ENCODE measurements at regions not wholly inside any gene's neighbourhood (a gene's known extent, or its start where the extent isn't known, plus 50 kb on each side); places are given as distances from the start of the nearest gene placed in this dataset.

DNA sequence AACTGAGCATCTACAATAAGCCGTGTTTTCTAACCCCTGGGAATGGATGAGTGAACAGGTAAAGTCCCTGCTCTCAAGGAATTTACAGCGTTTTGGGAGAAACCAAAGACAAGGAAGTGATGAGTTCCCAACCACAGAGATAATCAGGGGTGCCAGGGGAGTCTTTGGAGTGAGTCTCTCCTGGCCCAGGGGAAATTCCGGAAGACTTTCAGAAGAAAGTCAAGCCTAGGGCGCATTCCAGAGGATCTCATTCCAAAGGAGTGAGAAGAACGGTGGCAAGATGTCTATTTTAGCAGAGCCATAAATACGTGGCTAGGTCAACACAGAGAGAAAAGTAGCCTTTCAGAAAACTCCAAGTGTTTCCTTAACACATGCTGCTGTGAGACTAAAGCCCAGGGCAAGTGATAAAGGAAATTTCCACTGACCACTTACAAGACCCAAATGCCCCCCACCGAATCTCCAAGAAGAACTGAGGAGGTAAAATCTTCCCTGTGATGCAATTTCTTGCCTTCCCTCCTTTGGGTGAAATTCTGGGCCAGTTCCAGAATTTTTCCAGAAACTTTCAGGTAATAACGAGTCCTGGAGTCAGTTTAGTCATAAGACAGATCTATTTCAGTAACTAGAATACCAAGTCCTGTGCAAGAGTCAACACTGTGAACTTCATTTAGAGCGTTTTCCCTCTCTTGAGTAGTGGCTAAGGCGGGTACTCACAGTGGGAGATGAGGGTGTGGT lies 437.4 kb downstream of the NR2F2 start:
- H3K27ac ChIP-seq (ENCODE audit: low read depth, low read length): no peak overlapping the region
- H3K9me3 ChIP-seq (ENCODE audit: insufficient read depth, low read depth, low read length): no peaks in the 10 kb centered on the region
- WGBS: 78% methylated on average over 10 of the region's 10 CpGs

GRCh38 chr15:96768435-96768789 lies 437.9 kb downstream of the NR2F2 start:
- H3K4me1 ChIP-seq (ENCODE audit: insufficient read depth, low read length): 0 out of 2 replicates have a peak, but pooled peaks cover 3% of the 10 kb centered on the region
- no peaks in the 10 kb centered on the region for H3K9me3 ChIP-seq (ENCODE audit: insufficient read depth, low read depth, low read length)
- H3K36me3 ChIP-seq (ENCODE audit: insufficient read depth, low read length): no peaks in the 10 kb centered on the region
- WGBS: 79% methylated on average over 5 of the region's 5 CpGs
- H3K9ac ChIP-seq (ENCODE audit: low read depth, low read length): no peak overlapping the region
- H3K4me3 ChIP-seq (ENCODE audit: low read length): no peak overlapping the region
- H3K27ac ChIP-seq (ENCODE audit: low read depth, low read length): no peak overlapping the region
- H3K27me3 ChIP-seq (ENCODE audit: insufficient read depth, low read length): no peaks in the 10 kb centered on the region

More for the DNA sequence above, 437.4 kb downstream of the NR2F2 start:
- Histone ChIP-seq H3K4me1 (ENCODE audit: insufficient read depth, low read length) (0 out of 2 replicates have a peak, but pooled peaks cover 3% of the 10 kb centered on the region), H3K36me3 (ENCODE audit: insufficient read depth, low read length) (no peaks in the 10 kb centered on the region), H3K9ac (ENCODE audit: low read depth, low read length) (no peak overlapping the region), H3K4me3 (ENCODE audit: low read length) (no peak overlapping the region), H3K27me3 (ENCODE audit: insufficient read depth, low read length) (no peaks in the 10 kb centered on the region)

DNA sequence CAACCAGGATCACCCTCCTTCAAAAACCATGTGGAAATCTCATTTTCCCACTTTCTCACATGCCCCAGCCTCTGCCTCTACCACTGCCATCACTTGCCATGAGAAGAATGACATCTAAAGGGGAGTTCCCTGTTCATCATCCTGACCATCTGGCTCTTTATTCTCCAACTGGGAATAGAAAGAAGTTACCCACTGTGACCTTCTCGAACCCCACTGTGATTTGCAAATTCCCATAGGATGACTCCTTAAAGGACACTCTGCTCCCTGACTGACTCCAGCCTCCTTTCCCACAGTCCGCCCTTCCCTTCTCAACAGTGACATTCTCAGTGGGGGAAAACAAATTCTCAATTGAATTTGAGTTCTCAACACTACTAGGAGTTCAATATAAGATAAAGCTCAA lies 440.5 kb downstream of the NR2F2 start:
- Histone ChIP-seq H3K9me3 (ENCODE audit: insufficient read depth, low read depth, low read length) (no peaks in the 10 kb centered on the region), H3K4me1 (ENCODE audit: insufficient read depth, low read length) (0 out of 2 replicates have a peak, but pooled peaks cover 7% of the 10 kb centered on the region), H3K9ac (ENCODE audit: low read depth, low read length) (no peak overlapping the region), H3K4me3 (ENCODE audit: low read length) (no peak overlapping the region), H3K36me3 (ENCODE audit: insufficient read depth, low read length) (no peaks in the 10 kb centered on the region), H3K27me3 (ENCODE audit: insufficient read depth, low read length) (no peaks in the 10 kb centered on the region), H3K27ac (ENCODE audit: low read depth, low read length) (no peak overlapping the region)
- 67% methylated on average over 2 of the region's 2 CpGs for WGBS

- H3K9ac ChIP-seq (ENCODE audit: low read depth, low read length): no peak overlapping the region
- H3K36me3 ChIP-seq (ENCODE audit: insufficient read depth, low read length): no peaks in the 10 kb centered on the region
- no peaks in the 10 kb centered on the region for H3K9me3 ChIP-seq (ENCODE audit: insufficient read depth, low read depth, low read length)
- 76% methylated on average over 3 of the region's 3 CpGs for WGBS
- 0 out of 2 replicates have a peak, but pooled peaks cover 4% of the 10 kb centered on the region for H3K4me1 ChIP-seq (ENCODE audit: insufficient read depth, low read length)
- H3K27ac ChIP-seq (ENCODE audit: low read depth, low read length): no peak overlapping the region
- no peaks in the 10 kb centered on the region for H3K27me3 ChIP-seq (ENCODE audit: insufficient read depth, low read length)
- no peak overlapping the region for H3K4me3 ChIP-seq (ENCODE audit: low read length)
Observed at GRCh38 chr15:96774216-96774615, 443.7 kb downstream of the NR2F2 start.

DNA sequence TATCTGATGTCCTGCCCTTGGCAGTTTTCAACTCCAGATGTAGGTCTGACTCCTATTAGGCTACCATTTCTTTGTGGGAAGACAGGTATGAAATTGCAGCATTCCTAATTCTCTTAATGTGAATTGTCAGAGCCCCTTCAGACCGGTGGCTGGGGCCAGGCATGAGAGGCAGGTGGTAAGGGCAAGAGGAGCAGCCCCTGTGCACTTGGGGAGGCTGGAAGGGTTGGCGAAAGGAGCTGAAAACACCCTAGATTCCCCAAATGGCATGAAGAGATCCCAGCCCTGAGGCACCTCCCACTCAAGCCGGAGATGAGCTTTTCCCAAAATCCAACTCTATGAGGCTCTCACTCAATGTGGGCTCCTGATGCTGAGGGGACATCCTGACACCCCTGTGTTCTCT lies 453.2 kb downstream of the NR2F2 start:
- H3K27ac ChIP-seq (ENCODE audit: low read depth, low read length): no peak overlapping the region
- H3K4me1 ChIP-seq (ENCODE audit: insufficient read depth, low read length): no peaks in the 10 kb centered on the region
- no peaks in the 10 kb centered on the region for H3K27me3 ChIP-seq (ENCODE audit: insufficient read depth, low read length)
- H3K36me3 ChIP-seq (ENCODE audit: insufficient read depth, low read length): no peaks in the 10 kb centered on the region
- H3K9ac ChIP-seq (ENCODE audit: low read depth, low read length): no peak overlapping the region
- H3K4me3 ChIP-seq (ENCODE audit: low read length): no peak overlapping the region
- no peaks in the 10 kb centered on the region for H3K9me3 ChIP-seq (ENCODE audit: insufficient read depth, low read depth, low read length)
- WGBS: 92% methylated on average over 3 of the region's 3 CpGs

DNA sequence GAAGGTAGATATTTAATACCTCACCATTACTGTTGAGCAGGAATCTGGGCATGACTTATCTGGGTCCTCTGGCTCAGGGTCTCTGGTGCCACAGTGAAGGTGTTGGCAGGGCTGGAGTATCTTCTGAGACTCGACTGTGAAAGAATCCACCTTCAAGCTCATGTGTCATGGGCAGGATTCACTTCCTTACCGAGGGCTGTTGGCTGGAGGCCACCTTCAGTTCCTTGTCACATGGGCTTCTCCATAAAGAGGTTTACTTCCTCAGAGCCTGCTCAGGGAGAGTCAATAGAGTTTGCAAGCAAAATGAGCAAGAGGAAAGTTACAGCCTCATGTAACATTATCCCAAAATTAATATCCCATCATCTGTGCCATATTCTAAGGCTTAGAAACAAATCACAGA lies 459.5 kb downstream of the NR2F2 start:
- WGBS: 82% methylated on average over 2 of the region's 2 CpGs
- Histone ChIP-seq H3K9me3 (ENCODE audit: insufficient read depth, low read depth, low read length) (no peaks in the 10 kb centered on the region), H3K4me3 (ENCODE audit: low read length) (no peak overlapping the region), H3K27ac (ENCODE audit: low read depth, low read length) (no peak overlapping the region), H3K4me1 (ENCODE audit: insufficient read depth, low read length) (no peaks in the 10 kb centered on the region), H3K9ac (ENCODE audit: low read depth, low read length) (no peak overlapping the region), H3K27me3 (ENCODE audit: insufficient read depth, low read length) (no peaks in the 10 kb centered on the region), H3K36me3 (ENCODE audit: insufficient read depth, low read length) (no peaks in the 10 kb centered on the region)

DNA sequence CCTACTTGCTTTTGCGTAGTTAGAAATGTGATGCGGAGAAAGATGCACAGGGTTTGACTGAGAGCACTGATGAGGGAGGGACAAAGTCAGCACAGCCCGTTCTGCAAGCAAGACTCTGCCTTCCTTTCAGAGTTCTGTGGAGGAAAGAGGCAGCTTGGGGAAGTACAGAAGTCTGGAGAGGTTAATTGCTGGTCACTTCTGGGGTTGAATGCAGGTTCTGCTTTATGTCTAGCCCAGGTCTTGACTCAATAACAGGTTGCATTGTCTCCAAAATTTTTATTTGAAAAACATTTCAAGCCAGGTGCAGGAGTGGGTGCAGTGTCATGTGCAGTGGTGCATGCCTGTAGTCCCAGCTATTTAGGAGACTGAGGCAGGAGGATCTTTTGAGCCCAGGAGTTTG lies 461.7 kb downstream of the NR2F2 start:
- H3K9ac ChIP-seq (ENCODE audit: low read depth, low read length): no peak overlapping the region
- no peaks in the 10 kb centered on the region for H3K27me3 ChIP-seq (ENCODE audit: insufficient read depth, low read length)
- H3K4me3 ChIP-seq (ENCODE audit: low read length): no peak overlapping the region
- 94% methylated on average over 3 of the region's 3 CpGs for WGBS
- no peaks in the 10 kb centered on the region for H3K9me3 ChIP-seq (ENCODE audit: insufficient read depth, low read depth, low read length)
- no peaks in the 10 kb centered on the region for H3K36me3 ChIP-seq (ENCODE audit: insufficient read depth, low read length)
- no peaks in the 10 kb centered on the region for H3K4me1 ChIP-seq (ENCODE audit: insufficient read depth, low read length)
- H3K27ac ChIP-seq (ENCODE audit: low read depth, low read length): no peak overlapping the region

DNA sequence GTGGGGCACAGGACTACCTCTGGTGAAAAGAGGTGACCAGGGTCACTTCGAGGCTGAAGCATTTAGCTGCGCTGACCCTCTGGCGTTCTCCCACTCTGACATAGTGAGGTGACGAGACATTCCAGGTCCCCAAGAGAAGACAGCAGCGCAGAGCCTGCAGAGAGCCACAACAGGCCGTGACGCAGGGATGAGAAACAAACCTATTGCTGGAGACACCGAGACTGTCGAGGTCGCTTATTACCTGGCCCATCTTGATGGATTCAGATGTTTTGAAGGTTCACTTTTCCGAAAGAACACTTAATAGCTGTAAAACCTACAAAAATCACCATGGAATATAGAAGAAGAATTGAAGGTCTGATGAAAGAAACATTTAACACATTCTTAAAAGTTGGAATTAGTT lies 466.3 kb downstream of the NR2F2 start:
- no peak overlapping the region for H3K4me3 ChIP-seq (ENCODE audit: low read length)
- H3K27ac ChIP-seq (ENCODE audit: low read depth, low read length): no peak overlapping the region
- H3K27me3 ChIP-seq (ENCODE audit: insufficient read depth, low read length): no peaks in the 10 kb centered on the region
- WGBS: 89% methylated on average over 10 of the region's 11 CpGs
- no peaks in the 10 kb centered on the region for H3K9me3 ChIP-seq (ENCODE audit: insufficient read depth, low read depth, low read length)
- H3K36me3 ChIP-seq (ENCODE audit: insufficient read depth, low read length): no peaks in the 10 kb centered on the region
- H3K4me1 ChIP-seq (ENCODE audit: insufficient read depth, low read length): no peaks in the 10 kb centered on the region
- no peak overlapping the region for H3K9ac ChIP-seq (ENCODE audit: low read depth, low read length)

DNA sequence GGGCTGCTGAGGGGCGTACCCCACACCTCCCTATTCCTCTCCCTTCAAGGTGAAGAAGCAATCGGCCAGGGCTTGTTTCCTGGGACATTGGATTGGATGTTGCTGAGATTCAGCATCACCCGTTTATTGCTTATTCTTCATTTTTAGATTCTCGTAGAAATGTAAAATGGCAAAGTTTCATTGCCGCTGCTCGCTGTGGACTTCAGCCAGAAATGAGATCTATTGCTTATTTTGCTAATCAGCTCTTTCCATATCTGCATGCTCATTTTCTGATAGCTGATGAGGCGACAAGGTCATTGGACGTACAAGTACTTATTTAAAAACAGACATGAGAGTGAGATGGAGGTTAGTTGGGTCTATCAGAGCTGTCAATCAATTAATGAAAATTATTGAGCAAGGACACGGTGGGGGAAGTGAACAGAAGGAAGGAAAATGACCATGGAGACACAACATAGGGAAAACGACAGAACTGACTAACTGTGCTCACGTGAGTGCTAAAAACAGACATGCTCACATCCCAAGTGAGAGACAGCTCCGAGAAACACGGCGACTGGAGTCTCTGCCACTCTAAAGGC lies 471.2 kb downstream of the NR2F2 start:
- H3K27ac ChIP-seq (ENCODE audit: low read depth, low read length): no peak overlapping the region
- H3K4me1 ChIP-seq (ENCODE audit: insufficient read depth, low read length): peaks cover 9% of the 10 kb centered on the region; the same call in 1 of the 2 replicates
- 96% methylated on average over 13 of the region's 14 CpGs for WGBS

DNA sequence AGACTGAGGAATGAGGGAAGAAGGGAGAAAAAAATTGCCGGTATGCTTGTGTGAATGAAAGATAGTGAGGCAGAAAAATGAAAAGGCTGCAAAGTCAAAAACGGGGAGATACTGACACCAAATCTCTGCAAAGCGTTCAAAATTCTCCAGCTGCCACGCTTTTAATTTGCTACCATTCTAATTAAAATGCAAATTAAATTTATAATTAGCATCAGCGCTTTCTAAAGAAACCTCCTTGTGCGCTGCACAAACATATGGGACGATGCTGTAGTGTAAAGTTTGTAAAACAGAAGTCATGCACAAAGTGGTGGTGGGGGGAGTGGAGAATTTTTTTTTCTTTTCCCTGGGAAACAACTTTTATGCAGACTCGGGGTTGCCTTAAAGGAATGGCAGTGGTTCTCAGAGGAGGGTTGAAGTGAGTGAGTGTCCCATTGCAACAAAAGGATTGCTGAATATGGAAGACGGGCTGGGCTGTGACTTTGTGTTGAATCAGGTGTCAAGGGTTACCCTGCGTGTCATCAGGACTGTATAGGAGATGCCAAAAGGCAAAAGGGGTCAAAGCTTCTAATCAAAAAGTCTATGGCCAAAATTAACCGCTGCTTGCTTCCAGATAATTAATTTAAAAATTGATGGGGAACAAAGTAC lies 472.2 kb downstream of the NR2F2 start:
- no peak overlapping the region for H3K27ac ChIP-seq (ENCODE audit: low read depth, low read length)
- H3K9ac ChIP-seq (ENCODE audit: low read depth, low read length): no peak overlapping the region
- no peaks in the 10 kb centered on the region for H3K36me3 ChIP-seq (ENCODE audit: insufficient read depth, low read length)
- 87% methylated on average over 10 of the region's 11 CpGs for WGBS
- H3K4me3 ChIP-seq (ENCODE audit: low read length): no peak overlapping the region
- peaks cover 9% of the 10 kb centered on the region; the same call in 1 of the 2 replicates for H3K4me1 ChIP-seq (ENCODE audit: insufficient read depth, low read length)
- no peaks in the 10 kb centered on the region for H3K9me3 ChIP-seq (ENCODE audit: insufficient read depth, low read depth, low read length)
- H3K27me3 ChIP-seq (ENCODE audit: insufficient read depth, low read length): no peaks in the 10 kb centered on the region

More for the DNA sequence above, 471.2 kb downstream of the NR2F2 start:
- Histone ChIP-seq H3K36me3 (ENCODE audit: insufficient read depth, low read length) (no peaks in the 10 kb centered on the region), H3K9ac (ENCODE audit: low read depth, low read length) (no peak overlapping the region), H3K4me3 (ENCODE audit: low read length) (no peak overlapping the region), H3K9me3 (ENCODE audit: insufficient read depth, low read depth, low read length) (no peaks in the 10 kb centered on the region), H3K27me3 (ENCODE audit: insufficient read depth, low read length) (no peaks in the 10 kb centered on the region)

GRCh38 chr15:96804754-96805153 lies 474.3 kb downstream of the NR2F2 start:
- Histone ChIP-seq H3K4me1 (ENCODE audit: insufficient read depth, low read length) (peaks cover 9% of the 10 kb centered on the region; the same call in 1 of the 2 replicates), H3K4me3 (ENCODE audit: low read length) (no peak overlapping the region), H3K27me3 (ENCODE audit: insufficient read depth, low read length) (no peaks in the 10 kb centered on the region), H3K9me3 (ENCODE audit: insufficient read depth, low read depth, low read length) (no peaks in the 10 kb centered on the region), H3K9ac (ENCODE audit: low read depth, low read length) (no peak overlapping the region), H3K27ac (ENCODE audit: low read depth, low read length) (no peak overlapping the region), H3K36me3 (ENCODE audit: insufficient read depth, low read length) (no peaks in the 10 kb centered on the region)
- WGBS: 98% methylated on average over 3 of the region's 5 CpGs

Data from HUES64 (cell line).